Lower lobe of right lung (tissue), 2 donors: ENCODE measurements at regions not wholly inside any gene's neighbourhood (a gene's known extent, or its start where the extent isn't known, plus 50 kb on each side); places are given as distances from the start of the nearest gene placed in this dataset.

ENCODE experiments used
- ATAC-seq, 2 donors: fragments of 200-7000 bp; cut with Tn5 transposase; one replicate each; pipeline ENCODE4 v1.9.1; 2020 to 2022; ENCODE audit warnings: mild to moderate bottlenecking in 2 of 2, moderate library complexity in 2 of 2
- DNase-seq: peaks from one replicate; pipeline ENCODE4 v3.0.0-alpha.2; 2020
- H3K27ac ChIP-seq: fragments of 200-600 bp; one replicate; pipeline ENCODE4 v1.8.0; 2022
- H3K27me3 ChIP-seq: fragments of 200-600 bp; one replicate; pipeline ENCODE4 v1.8.0; 2022; ENCODE audit warnings: low read depth
- H3K36me3 ChIP-seq: fragments of 200-600 bp; one replicate; pipeline ENCODE4 v1.8.0; 2022; ENCODE audit warnings: mild to moderate bottlenecking
- H3K4me1 ChIP-seq: fragments of 200-600 bp; one replicate; pipeline ENCODE4 v1.8.0; 2022
- H3K4me3 ChIP-seq: fragments of 200-600 bp; one replicate; pipeline ENCODE4 v1.8.0; 2022; ENCODE audit warnings: mild to moderate bottlenecking
- H3K9me3 ChIP-seq: fragments of 200-600 bp; one replicate; pipeline ENCODE4 v1.8.0; 2022
- intact Hi-C: fragments of 100-400 bp; cut with DNase I; formaldehyde crosslinking; loops from one replicate; pipeline ENCODE4 v1.11.0; 2022
- TF ChIP-seq, protein P1 (sequence below): fragments of 200-600 bp; IDR thresholded peaks from one replicate; pipeline ENCODE4 v1.8.0; 2022; ENCODE audit warnings: antibody characterized with exemption, mild to moderate bottlenecking
- donor health status: DM: no; HTN: yes; CAD: no; lungs with severe emphysema.

DNA sequence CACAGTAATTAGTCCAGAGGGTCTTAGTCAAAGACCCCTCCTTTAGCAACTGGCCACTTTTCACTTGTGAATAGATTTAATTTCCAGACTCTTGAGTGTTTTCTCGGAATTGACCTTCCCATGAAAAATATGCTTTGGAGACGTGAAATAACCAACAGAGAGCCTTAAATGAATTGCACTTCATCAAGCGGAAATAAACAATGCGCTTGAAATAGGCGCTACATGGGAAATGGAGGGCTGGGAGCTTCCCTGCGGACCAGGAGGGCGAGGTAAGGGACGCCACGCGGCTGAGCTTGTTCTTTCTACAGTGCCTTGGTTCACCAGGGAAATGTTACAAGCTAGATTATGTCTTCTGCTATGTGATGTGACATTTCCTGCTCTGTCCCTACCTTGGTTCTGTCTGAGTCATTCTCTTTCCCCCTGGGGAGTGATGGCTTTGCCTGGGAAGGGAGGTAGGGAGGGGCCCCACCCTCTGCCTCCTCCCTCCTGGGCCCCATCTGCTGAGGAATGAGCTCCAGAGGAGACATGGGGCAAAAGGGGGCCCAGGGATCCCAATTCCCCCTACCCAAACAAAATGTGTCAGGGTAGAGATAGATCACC is 619.3 kb downstream of the PTPRU start:
- Histone ChIP-seq H3K27ac (no peak overlapping the region), H3K9me3 (peaks cover under 1% of the 10 kb centered on the region), H3K4me3 (no peak overlapping the region), H3K27me3 (peaks cover 29% of the 10 kb centered on the region), H3K36me3 (no peaks in the 10 kb centered on the region), H3K4me1 (no peaks in the 10 kb centered on the region)
- no peak for ATAC-seq
- no peak for DNase-seq
- TF ChIP-seq, protein P1, sequence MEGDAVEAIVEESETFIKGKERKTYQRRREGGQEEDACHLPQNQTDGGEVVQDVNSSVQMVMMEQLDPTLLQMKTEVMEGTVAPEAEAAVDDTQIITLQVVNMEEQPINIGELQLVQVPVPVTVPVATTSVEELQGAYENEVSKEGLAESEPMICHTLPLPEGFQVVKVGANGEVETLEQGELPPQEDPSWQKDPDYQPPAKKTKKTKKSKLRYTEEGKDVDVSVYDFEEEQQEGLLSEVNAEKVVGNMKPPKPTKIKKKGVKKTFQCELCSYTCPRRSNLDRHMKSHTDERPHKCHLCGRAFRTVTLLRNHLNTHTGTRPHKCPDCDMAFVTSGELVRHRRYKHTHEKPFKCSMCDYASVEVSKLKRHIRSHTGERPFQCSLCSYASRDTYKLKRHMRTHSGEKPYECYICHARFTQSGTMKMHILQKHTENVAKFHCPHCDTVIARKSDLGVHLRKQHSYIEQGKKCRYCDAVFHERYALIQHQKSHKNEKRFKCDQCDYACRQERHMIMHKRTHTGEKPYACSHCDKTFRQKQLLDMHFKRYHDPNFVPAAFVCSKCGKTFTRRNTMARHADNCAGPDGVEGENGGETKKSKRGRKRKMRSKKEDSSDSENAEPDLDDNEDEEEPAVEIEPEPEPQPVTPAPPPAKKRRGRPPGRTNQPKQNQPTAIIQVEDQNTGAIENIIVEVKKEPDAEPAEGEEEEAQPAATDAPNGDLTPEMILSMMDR: no peak
- intact Hi-C loops: no loop called here

- no peaks in the 10 kb centered on the region for H3K36me3 ChIP-seq
- H3K9me3 ChIP-seq: no peaks in the 10 kb centered on the region
- TF ChIP-seq, protein P1: no peak
- H3K27me3 ChIP-seq: peaks cover 22% of the 10 kb centered on the region
- no peaks in the 10 kb centered on the region for H3K4me1 ChIP-seq
- no peak overlapping the region for H3K27ac ChIP-seq
- no peak overlapping the region for H3K4me3 ChIP-seq
- ATAC-seq: no peak
- intact Hi-C loops: no loop called here
- no peak for DNase-seq
These were observed 618.5 kb downstream of the PTPRU start for GRCh38 chr1:29854700-29855276.

DNA sequence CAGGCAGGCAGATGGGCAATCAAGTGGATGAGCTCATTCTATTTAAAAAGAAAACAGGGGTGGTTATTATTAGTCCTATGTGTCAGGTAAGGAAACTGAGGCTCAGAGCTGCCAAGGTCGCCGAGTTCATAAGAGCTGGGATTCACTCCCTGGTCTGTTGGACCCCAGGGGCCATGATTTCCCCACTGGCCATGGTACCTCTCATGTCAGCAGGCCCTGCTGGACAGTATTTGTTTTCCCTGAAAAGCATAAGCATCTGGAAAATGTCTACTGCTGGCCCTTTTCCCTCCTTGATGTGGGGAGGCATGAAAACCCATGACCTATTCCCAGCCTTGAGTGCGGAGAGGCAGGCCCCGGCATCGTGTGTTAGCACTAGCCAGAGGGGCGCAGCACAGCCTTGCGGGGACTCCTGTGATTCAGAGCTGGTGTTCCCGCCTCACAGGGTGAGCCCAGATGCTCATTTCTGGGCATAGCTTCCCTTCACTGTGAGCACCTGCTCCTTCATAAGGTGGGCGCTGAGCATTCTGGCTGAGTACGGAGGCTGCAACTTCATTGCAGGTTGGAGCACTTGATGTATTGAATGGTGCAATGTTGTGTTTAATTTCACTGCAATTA is 617.5 kb downstream of the PTPRU start:
- intact Hi-C loops: no loop called here
- peaks cover 18% of the 10 kb centered on the region for H3K27me3 ChIP-seq
- H3K4me1 ChIP-seq: no peaks in the 10 kb centered on the region
- H3K4me3 ChIP-seq: no peak overlapping the region
- no peak overlapping the region for H3K27ac ChIP-seq
- ATAC-seq: no peak
- H3K36me3 ChIP-seq: no peaks in the 10 kb centered on the region
- no peak for DNase-seq
- H3K9me3 ChIP-seq: no peaks in the 10 kb centered on the region
- TF ChIP-seq, protein P1: no peak

GRCh38 chr1:29852248-29852647 is 615.9 kb downstream of the PTPRU start:
- no peak for DNase-seq

GRCh38 chr1:29851691-29852090 is 615.4 kb downstream of the PTPRU start:
- intact Hi-C loops: no loop called here
- Histone ChIP-seq H3K4me1 (no peaks in the 10 kb centered on the region), H3K9me3 (no peaks in the 10 kb centered on the region), H3K27ac (no peak overlapping the region), H3K4me3 (no peak overlapping the region), H3K36me3 (no peaks in the 10 kb centered on the region), H3K27me3 (peaks cover 21% of the 10 kb centered on the region)
- ATAC-seq: no peak
- no peak for DNase-seq
- TF ChIP-seq, protein P1: no peak

More at GRCh38 chr1:29852248-29852647, 615.9 kb downstream of the PTPRU start:
- Histone ChIP-seq H3K9me3 (no peaks in the 10 kb centered on the region), H3K36me3 (no peaks in the 10 kb centered on the region), H3K27ac (no peak overlapping the region), H3K4me1 (no peaks in the 10 kb centered on the region), H3K4me3 (no peak overlapping the region), H3K27me3 (peaks cover 22% of the 10 kb centered on the region)
- TF ChIP-seq, protein P1: no peak
- no peak for ATAC-seq
- intact Hi-C loops: no loop called here
